GM12865 (cell line): ENCODE measurements at regions not wholly inside any gene's neighbourhood (a gene's known extent, or its start where the extent isn't known, plus 50 kb on each side); places are given as distances from the start of the nearest gene placed in this dataset.

Experiments
- DNase-seq: peaks from one replicate; pipeline ENCODE4 v3.0.0; 2010; ENCODE audit warnings: low read depth
- H3K4me3 ChIP-seq: 2 replicates; pipeline ENCODE4 v1.5.1; 2011; ENCODE audit warnings: mild to moderate bottlenecking, low read depth, low read length, control low read depth
- TF ChIP-seq, protein P1 (sequence below): IDR thresholded peaks from 2 replicates; pipeline ENCODE4 v1.5.1; 2011; ENCODE audit warnings: low read length, control low read depth, low read depth, inconsistent platforms; ENCODE audit not compliant: insufficient read depth; ENCODE audit errors: missing control alignments

DNA sequence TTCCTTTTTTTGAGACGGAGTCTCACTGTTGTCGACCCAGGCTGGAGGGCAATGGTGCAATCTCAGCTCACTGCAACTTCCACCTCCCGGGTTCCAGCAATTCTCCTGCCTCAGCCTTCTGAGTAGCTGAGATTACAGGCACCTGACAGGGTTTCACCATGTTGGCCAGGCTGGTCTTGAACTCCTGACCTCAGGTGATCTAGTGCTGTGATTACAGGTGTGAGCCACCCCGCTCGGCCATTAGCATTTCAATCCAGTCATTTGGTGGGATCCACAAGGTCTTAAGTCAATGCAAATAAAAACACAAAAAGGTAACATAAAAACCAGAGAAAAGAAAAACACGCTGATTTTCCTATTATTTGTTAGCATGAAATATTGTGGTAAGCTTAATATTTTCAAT is 1227.2 kb upstream of the TENM4 start:
- DNase-seq, result no peak
- TF ChIP-seq, protein P1, sequence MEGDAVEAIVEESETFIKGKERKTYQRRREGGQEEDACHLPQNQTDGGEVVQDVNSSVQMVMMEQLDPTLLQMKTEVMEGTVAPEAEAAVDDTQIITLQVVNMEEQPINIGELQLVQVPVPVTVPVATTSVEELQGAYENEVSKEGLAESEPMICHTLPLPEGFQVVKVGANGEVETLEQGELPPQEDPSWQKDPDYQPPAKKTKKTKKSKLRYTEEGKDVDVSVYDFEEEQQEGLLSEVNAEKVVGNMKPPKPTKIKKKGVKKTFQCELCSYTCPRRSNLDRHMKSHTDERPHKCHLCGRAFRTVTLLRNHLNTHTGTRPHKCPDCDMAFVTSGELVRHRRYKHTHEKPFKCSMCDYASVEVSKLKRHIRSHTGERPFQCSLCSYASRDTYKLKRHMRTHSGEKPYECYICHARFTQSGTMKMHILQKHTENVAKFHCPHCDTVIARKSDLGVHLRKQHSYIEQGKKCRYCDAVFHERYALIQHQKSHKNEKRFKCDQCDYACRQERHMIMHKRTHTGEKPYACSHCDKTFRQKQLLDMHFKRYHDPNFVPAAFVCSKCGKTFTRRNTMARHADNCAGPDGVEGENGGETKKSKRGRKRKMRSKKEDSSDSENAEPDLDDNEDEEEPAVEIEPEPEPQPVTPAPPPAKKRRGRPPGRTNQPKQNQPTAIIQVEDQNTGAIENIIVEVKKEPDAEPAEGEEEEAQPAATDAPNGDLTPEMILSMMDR, result no peak
- no peak overlapping the region for H3K4me3 ChIP-seq

DNA sequence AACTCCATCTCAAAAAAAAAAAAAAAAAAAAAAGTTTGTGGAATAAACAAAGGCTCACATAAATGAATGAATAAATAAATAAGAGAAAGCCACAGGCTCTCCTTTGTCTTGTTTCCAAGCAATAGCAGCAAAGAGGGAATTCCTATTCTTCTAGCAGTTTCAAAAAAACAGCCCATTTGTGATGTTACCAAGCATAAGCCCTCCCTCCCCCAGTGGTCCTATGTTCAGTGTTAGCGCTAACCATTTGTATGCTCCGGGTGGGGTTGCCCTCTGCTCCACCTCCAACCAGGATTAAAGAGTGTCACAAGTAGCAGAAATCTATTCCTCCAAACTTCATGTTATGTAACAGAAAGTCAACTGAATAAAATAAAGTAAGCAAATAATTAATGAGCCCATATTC is 1215.0 kb upstream of the TENM4 start:
- no peak overlapping the region for H3K4me3 ChIP-seq
- TF ChIP-seq, protein P1, result no peak
- no peak for DNase-seq

DNA sequence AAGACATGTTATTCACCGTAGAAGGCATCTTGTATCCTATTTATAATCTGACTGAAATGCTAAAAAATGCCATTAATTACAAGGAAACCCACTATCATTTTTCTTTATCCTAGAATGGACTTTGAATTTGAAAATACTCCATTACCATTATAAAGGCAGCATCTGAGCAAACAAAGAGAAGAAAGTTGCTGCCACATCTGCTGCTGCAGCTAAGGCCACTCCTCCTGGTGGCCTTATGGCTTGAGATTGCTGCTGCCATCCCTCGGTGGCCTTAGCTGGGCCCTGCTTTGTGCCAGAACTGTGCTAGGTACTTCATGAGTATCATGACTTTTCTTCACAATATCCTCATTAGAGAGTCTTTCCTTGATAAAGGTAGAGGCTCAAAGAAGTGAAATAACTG is 1210.1 kb upstream of the TENM4 start:
- no peak overlapping the region for H3K4me3 ChIP-seq
- DNase-seq, result no peak
- TF ChIP-seq, protein P1, result no peak

DNA sequence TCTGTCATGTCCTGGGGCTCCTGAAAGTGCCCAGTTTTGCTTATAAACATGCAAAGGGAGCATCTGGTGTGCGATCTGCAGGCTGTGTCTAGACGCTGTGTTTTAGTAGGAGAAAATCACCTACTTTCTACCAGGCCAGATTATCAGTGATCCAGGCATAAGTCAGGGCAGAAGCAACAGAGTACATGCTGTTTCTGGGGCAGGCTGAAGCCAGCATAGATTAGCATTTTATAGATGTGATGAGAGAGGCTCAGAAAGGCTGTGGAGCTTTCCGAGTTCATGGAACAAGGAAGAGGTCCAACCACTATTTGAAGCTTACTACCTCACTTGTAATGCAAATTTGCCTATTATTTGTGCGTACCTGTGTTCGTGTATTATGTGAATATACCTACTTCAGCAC is 1208.4 kb upstream of the TENM4 start:
- TF ChIP-seq, protein P1, result no peak

GRCh38 chr11:80638296-80638695 is 1197.5 kb upstream of the TENM4 start:
- TF ChIP-seq, protein P1, result no peak
- no peak overlapping the region for H3K4me3 ChIP-seq
- no peak for DNase-seq

More for the DNA sequence above, 1208.4 kb upstream of the TENM4 start:
- H3K4me3 ChIP-seq, result no peak overlapping the region
- no peak for DNase-seq

GRCh38 chr11:80637571-80637970 is 1196.7 kb upstream of the TENM4 start:
- no peak for DNase-seq
- no peak overlapping the region for H3K4me3 ChIP-seq
- TF ChIP-seq, protein P1, result no peak

GRCh38 chr11:80636999-80637398 is 1196.2 kb upstream of the TENM4 start:
- H3K4me3 ChIP-seq, result no peak overlapping the region
- DNase-seq, result no peak
- TF ChIP-seq, protein P1, result no peak
